ENCODE measurements at regions not wholly inside any gene's neighbourhood (a gene's known extent, or its start where the extent isn't known, plus 50 kb on each side); places are given as distances from the start of the nearest gene placed in this dataset.

GRCh38 chr7:68604541-68604940, 993.7 kb upstream of the AUTS2 start:
- DNase-seq (no peak), ATAC-seq (no peak)
- no peaks in the 10 kb centered on the region for H3K36me3 ChIP-seq
- H3K4me3 ChIP-seq: no peak overlapping the region
- no peak for TF ChIP-seq CTCF (IDR thresholded peaks at IDR 0.05)
- no peaks in the 10 kb centered on the region for H3K27me3 ChIP-seq (ENCODE audit: low read depth)
- H3K9me3 ChIP-seq: peaks cover 10% of the 10 kb centered on the region
- H3K4me1 ChIP-seq: no peaks in the 10 kb centered on the region
- intact Hi-C loops (cut with DNase I): no loop called here
- H3K27ac ChIP-seq: no peak overlapping the region

- Histone ChIP-seq H3K36me3 (no peaks in the 10 kb centered on the region), H3K27me3 (ENCODE audit: low read depth) (no peaks in the 10 kb centered on the region), H3K9me3 (peaks cover 10% of the 10 kb centered on the region), H3K4me1 (no peaks in the 10 kb centered on the region), H3K4me3 (no peak overlapping the region), H3K27ac (no peak overlapping the region)
- no peak for DNase-seq
- TF ChIP-seq CTCF (IDR thresholded peaks at IDR 0.05): no peak
- intact Hi-C loops (cut with DNase I): no loop called here
- no peak for ATAC-seq
Measured at GRCh38 chr7:68610701-68611100, 987.6 kb upstream of the AUTS2 start.

DNA sequence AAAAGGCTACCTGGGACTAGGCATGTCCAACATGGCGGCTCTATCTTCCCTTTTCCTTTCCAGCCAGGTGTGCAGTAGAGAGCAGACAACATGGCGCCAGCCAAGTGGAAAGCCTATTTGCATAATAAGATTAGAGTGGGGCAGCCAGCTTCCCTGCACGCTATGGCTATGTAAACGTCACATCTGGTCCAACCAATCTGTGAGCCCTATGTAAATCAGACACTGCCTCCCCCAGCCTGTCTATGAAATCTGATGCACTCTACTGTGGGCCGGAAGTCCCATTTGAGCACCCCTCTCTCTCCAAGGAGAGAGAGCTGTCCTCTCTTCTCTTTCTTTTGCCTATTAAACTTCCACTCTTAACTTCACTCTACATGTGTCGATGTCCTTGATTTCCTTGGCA, 984.9 kb upstream of the AUTS2 start:
- Histone ChIP-seq H3K36me3 (no peaks in the 10 kb centered on the region), H3K4me3 (no peak overlapping the region), H3K4me1 (no peaks in the 10 kb centered on the region), H3K27me3 (ENCODE audit: low read depth) (no peaks in the 10 kb centered on the region), H3K9me3 (peaks cover 9% of the 10 kb centered on the region), H3K27ac (no peak overlapping the region)
- no peak for DNase-seq
- intact Hi-C loops (cut with DNase I): no loop called here
- ATAC-seq: no peak
- no peak for TF ChIP-seq CTCF (IDR thresholded peaks at IDR 0.05)

DNA sequence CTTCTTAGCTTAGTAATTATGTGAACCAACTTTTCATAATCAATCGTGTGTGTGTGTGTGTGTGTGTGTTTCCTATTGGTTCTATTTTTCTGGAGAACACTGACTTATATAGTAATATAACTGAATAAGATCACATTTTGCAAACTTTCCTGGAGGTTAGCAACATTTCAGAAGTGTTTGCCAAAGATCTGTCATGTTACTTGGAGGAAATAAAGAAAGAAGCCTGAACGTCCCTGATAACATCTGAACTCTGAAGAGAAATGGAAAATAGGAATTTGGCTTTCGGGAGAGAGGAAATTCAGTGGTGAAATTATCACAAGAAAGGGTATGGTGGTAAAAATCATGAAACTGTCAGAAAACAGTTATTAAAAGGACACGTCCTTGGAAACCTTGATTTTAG, 984.4 kb upstream of the AUTS2 start:
- Histone ChIP-seq H3K4me3 (no peak overlapping the region), H3K4me1 (no peaks in the 10 kb centered on the region), H3K9me3 (peaks cover 5% of the 10 kb centered on the region), H3K36me3 (no peaks in the 10 kb centered on the region), H3K27me3 (ENCODE audit: low read depth) (no peaks in the 10 kb centered on the region), H3K27ac (no peak overlapping the region)
- DNase-seq (no peak), ATAC-seq (no peak)
- no peak for TF ChIP-seq CTCF (IDR thresholded peaks at IDR 0.05)
- intact Hi-C loops (cut with DNase I): no loop called here

DNA sequence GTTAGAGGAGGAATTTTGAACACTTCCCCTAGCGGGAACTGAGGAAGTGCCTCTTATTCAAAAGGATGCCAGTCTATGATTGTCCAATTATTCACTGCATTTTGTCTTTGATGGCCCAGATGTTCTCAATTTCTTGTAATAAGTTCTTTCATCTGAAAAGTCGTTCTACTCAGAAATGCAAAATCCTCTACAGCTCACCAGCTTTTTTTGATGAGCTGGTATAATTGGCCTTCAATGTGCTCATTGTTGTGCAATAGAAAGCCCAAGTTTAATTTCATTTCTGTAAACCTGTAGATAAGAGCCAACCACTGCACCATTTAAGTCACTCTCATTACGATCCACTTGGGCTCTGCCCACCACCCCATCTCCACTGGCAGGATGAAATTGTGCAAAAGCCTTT, 978.7 kb upstream of the AUTS2 start:
- Histone ChIP-seq H3K36me3 (no peaks in the 10 kb centered on the region), H3K27ac (no peak overlapping the region), H3K4me3 (no peak overlapping the region), H3K4me1 (no peaks in the 10 kb centered on the region), H3K27me3 (ENCODE audit: low read depth) (no peaks in the 10 kb centered on the region), H3K9me3 (peaks cover 5% of the 10 kb centered on the region)
- TF ChIP-seq CTCF (IDR thresholded peaks at IDR 0.05): no peak
- DNase-seq (no peak), ATAC-seq (no peak)
- intact Hi-C loops (cut with DNase I): no loop called here

GRCh38 chr7:68622500-68622899, 975.8 kb upstream of the AUTS2 start:
- no peaks in the 10 kb centered on the region for H3K27me3 ChIP-seq (ENCODE audit: low read depth)
- no peak overlapping the region for H3K27ac ChIP-seq
- ATAC-seq (no peak), DNase-seq (no peak)
- TF ChIP-seq CTCF (IDR thresholded peaks at IDR 0.05): no peak
- no peaks in the 10 kb centered on the region for H3K9me3 ChIP-seq
- H3K36me3 ChIP-seq: no peaks in the 10 kb centered on the region
- intact Hi-C loops (cut with DNase I): no loop called here
- no peaks in the 10 kb centered on the region for H3K4me1 ChIP-seq
- no peak overlapping the region for H3K4me3 ChIP-seq

Measured in lower lobe of right lung (tissue), 2 donors.